Skeletal muscle cell (primary cell): ENCODE measurements at regions not wholly inside any gene's neighbourhood (a gene's known extent, or its start where the extent isn't known, plus 50 kb on each side); places are given as distances from the start of the nearest gene placed in this dataset.
A peak's percentile ranks its signal among the peaks of the same experiment; 100 is the strongest.
"Not testable (repeated sequence)": the region's sequence is repeated elsewhere in the genome, so short reads cannot be mapped to it uniquely, and the experiment has no call there.

Experiments used
- DNase-seq: peaks from one replicate; pipeline ENCODE4 v3.0.0-alpha.2; 2010; ENCODE audit warnings: low read depth
- H3K4me3 ChIP-seq: 2 replicates; pipeline ENCODE4 v1.5.1; 2011; ENCODE audit warnings: low read depth, mild to moderate bottlenecking, control low read depth, low read length, moderate library complexity

DNA sequence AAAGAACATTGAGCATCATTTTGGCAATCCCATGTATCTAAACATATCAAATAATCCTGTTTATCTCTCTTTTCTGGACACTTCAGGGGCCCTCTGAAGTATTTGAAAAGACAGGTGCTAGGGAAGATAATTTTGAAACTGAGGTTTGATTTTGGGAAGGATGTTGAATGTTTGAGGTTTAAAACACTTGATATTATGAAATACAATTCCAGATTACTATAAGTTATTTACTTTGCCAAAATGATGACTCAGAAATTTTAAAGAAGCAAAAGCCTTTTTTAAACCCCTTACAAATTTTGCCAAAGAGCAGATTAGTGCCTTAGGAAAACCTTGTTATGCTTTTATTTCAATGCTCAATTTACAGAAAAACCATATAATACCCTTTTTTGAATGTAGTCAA is 99.1 kb upstream of the ARMC3 start:
- not testable (repeated sequence) for H3K4me3 ChIP-seq, DNase-seq

DNA sequence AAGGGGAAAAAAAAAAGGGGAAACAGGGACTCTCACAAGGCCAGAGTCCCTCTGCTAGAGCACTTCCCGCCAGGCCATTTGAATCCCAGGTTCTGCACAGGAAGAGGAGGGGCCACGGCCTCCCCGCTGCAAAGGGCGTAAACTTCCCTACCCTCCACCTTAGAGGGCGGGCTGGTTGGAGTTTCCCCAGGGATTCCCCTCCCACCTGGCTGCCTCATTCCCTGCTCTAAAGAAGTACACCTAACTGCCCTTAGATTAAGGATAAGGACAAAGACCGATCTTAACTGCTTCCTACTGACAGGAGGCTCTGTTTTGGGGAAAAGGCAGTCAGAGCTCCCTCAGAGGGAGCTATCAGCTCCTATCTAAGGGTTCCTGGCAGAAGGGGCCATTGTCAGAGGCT is 102.0 kb upstream of the ARMC3 start:
- DNase-seq: no peak
- no peak overlapping the region for H3K4me3 ChIP-seq

DNA sequence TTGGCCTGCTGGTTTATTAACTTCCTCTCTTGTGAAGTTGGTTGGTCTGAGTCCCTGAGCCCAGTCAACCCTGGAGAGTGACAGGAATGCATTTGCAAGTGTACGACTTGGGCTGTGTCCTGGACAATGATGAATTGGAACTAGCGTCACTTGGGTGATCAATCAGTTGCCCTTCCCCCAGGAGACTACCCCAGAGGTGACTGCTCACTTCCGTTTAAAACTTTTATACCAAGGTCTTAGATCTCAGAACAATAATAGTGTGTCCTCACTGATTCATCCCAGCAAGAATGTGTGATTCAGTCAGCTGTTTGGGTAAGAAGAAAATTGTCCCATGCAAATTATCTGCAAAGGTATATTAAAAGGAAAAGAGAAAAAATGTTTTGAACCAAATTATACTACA is 102.9 kb upstream of the ARMC3 start:
- no peak for DNase-seq
- H3K4me3 ChIP-seq: no peak overlapping the region

DNA sequence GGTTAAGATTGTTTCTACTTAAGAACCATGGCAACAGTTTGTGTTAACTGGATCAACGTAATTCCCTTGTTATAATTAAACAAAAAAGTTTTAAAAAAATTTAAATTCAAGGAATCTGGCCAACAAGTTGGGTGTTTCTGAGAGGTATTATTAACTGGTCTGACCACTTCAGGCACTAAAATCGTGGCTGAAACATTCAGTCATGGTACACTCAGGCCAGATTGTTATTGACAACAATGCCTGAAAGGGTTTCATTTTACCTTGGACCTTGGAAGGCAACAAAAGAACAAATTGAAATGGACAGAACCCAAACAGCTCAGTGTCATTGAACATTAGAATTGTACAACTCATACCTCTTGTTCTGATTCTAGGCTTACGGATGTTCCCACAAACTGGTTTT is 103.3 kb upstream of the ARMC3 start:
- no peak overlapping the region for H3K4me3 ChIP-seq

DNA sequence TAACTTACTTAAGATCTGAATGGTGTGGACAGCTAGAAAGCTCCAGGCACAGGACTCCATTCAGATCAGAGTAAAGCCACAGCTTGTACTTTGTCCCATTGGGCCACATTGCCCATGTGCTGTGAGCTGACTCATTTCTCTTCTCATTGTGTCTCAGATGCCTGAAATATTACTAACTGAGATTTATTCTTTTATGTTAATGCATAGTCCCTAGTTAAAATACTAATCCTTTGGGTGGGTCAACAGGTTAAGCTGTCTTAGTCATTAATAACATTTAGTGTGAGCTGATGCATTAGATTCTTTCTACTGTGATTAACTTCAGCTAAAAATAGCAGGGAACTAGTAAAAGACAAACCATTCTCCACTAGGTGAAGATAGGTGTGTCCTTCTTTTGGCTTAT is 104.7 kb upstream of the ARMC3 start:
- peak; percentile 73 for DNase-seq
- no peak overlapping the region for H3K4me3 ChIP-seq

More for the DNA sequence above, 103.3 kb upstream of the ARMC3 start:
- no peak for DNase-seq

DNA sequence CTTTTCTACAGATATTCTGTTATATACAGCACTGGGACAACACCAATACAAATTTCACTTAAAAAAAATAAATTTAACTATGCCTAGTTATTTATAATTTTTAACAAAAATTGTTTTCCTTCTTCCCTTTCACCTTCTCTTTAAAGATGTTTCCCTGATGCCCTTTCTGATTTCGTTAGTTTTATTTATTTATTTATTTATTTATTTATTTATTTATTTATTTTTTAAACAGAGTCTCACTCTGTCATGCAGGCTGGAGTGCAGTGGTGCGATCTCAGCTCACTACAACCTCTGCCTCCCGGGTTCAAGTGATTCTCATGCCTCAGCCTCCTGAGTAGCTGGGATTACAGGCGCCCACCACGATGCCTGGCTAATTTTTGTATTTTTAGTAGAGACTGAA is 105.9 kb upstream of the ARMC3 start:
- not testable (repeated sequence) for H3K4me3 ChIP-seq, DNase-seq

DNA sequence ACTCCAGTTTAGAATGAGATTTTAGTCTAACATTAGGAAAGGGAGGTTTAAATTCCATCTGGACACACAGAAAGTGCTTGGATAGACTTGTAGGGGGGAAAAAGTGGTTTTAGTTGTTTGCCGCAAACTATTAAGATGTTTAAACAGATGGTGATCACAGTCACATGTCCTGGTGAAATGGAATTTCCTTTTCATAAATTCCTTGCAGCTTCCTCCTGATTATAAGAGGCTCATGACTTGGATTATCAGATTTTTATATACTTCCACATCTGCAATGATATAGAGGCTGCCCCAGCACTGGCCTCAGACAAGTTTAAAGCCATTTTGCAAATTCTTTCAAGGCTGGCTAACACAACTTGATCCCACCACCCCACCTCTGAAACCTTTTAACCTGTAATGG is 106.4 kb upstream of the ARMC3 start:
- DNase-seq: no peak

DNA sequence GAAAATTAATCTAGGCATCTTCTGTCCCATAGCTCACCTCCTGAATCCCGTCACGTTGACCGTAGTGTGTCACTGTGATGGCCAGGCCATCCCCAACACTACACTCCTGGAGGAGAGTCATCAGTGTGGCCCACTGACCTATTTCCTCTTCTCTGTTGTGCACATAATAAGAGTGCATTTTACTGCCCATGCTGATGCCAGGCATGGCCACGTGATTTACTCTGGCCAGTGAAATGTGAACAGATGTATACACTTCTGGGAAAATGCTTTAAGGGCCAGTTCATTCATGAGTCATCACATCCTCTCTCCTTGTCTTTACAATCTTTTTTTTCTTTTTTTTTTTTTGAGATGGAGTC is 101.9 kb upstream of the PIP4K2A start:
- no peak overlapping the region for H3K4me3 ChIP-seq
- peak; percentile 85 for DNase-seq

More for the DNA sequence above, 106.4 kb upstream of the ARMC3 start:
- no peak overlapping the region for H3K4me3 ChIP-seq

DNA sequence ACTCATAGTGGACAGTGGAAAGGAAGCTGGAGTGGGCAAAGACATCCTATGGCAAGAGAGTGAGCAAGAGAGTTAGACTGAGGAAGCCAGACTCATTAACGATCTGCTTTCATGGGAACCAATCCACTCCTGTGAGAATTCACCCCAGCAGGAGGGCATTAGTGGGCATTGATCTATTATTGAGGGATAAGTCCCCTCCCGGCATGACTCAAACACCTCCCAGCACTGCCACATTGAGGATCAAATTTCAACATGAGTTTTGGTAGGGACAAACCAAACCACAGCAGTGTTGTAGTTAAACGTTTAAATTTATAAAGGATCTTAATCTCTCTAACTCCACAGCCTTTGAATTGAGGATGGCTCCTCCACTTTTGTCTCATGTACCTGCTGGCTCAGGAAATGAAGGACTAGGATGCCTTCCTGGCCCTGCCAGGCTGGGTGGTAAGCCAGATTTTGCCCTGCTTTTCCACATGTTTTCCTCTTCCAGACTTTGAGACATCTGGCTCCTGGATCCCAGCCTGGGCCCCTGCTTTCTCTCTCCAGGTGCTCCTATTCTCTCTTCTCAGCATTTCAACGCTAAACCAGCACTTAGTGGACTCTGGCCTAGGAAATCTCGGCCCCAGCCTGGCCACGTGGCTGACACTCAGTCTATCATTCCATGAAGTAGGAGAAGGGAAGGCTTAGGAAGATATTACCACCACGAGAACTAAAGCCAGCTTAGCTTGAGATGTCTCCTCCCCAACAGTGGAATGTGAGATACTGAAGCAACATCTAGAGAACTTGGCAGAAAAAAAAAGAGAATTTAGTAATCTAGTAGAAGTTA is 96.5 kb upstream of the PIP4K2A start:
- no peak overlapping the region for H3K4me3 ChIP-seq
- DNase-seq: no peak

DNA sequence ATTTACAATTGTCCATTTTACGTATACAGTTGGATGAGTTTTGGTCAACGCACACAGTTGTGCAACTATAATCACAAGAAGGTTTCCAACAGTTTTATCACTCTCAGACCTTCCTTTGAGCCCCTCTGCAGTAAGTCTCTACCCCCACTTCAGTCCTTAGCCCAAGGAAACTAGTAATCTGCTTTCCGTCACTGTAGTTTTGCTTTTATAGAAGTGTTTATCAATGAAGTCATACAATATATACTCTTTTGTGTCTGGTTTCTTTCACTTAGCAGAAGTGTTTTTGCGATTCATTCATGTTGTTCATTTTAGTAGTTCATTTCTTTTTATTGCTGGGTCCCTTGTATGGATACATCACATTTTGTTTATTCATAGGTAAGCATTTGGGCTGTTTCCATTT is 92.9 kb upstream of the PIP4K2A start:
- no peak for DNase-seq
- no peak overlapping the region for H3K4me3 ChIP-seq

DNA sequence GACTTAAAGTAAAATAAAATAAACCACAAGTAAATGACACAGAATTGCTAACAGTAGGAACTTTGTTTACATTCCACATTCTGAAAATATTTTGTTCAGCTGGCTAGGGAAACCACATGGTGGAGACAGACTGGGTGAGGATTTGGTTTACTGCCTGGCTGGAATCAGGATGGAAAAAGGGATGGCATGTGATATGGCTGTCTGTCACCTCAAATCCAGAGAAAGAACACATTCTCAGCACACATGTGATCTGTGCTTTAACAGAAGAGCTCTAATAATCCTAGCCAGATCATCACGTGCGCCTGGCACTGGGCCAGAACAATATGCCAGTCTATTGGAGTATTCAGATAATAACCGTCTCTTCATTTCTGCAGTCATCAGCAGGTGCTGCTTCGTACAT is 90.9 kb upstream of the PIP4K2A start:
- no peak for DNase-seq
- H3K4me3 ChIP-seq: no peak overlapping the region

DNA sequence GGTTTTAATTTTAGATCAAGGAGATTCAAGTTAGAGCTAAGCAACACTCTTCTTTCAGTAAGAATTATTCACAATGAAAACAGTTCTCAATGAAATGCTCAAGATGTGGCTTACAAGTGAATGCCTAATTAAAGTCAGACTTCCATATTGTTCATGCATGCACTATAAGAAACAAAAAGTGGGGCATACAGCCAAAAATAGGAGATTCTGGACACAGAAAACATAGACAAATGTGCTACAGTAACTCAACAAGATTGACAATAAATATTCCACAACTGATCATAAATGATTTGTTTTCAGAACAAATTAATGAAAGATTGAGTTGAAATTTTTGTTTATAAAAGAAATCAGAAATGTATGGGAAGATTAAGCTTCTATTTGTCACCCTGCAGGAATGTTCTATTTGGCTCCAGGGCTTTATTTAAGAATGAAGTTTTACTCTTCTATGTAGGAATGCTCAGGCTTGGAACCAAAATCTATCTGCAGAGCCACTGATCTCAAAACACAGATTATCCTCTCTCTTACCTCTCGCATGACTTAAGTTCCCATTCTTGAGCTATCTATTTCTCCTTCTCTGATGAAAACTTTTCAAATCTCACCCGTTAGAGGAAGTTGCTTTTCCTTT is 89.0 kb upstream of the PIP4K2A start:
- no peak overlapping the region for H3K4me3 ChIP-seq
- no peak for DNase-seq

DNA sequence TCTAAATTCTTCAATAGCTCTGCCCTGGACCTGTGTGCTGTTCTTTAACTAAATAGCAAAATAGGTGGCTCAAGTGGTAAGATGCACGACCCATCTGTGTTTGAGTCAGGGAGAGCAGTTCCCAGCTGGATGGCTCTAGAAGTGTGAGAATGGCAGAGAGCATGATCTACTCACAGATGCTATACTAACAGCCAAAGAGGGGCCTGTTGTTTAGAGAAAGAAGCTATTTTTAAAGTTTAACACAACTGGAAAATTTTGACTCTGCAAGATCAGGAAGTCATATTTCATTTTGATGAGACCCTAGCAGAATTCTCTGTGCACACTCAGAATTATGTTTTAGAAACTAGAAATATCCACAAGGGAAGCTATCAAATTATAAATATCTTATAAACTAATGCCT is 87.4 kb upstream of the PIP4K2A start:
- no peak for DNase-seq
- no peak overlapping the region for H3K4me3 ChIP-seq

DNA sequence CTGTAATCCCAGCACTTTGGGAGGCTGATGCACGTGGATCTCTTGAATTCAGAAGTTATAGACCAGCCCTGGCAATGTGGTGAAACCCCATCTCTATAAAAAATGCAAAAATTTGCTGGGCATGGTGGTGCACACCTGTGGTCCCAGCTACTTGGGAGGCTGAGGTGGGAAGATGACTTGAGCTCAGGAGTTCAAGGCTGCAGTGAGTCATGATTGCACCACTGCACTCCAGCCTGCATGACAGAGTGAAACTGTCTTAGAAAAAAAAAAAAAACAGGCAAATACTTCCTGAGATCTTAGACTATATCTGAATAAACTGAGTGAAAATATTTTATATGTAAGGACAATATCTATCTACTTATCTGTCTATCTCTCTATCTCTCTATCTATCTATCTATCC is 83.4 kb upstream of the PIP4K2A start:
- H3K4me3 ChIP-seq, DNase-seq: not testable (repeated sequence)

DNA sequence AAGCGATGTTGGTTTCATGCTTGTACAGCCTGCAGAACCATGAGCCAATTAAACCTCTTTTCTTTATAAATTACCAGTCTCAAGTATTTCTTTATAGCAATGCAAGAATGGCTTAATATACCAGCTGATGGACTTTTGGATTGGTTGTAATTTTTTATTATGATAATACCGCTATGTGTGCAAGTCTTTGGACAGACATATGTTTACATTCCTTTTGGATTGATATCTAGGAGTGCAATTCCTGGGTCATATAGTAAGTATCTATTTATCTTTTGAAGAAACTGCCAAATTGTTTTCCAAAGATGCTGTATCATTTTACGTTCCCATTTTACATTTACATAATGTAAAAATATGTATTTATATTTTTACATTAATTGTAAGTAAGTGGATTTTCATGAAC is 81.2 kb upstream of the PIP4K2A start:
- H3K4me3 ChIP-seq: no peak overlapping the region
- no peak for DNase-seq

DNA sequence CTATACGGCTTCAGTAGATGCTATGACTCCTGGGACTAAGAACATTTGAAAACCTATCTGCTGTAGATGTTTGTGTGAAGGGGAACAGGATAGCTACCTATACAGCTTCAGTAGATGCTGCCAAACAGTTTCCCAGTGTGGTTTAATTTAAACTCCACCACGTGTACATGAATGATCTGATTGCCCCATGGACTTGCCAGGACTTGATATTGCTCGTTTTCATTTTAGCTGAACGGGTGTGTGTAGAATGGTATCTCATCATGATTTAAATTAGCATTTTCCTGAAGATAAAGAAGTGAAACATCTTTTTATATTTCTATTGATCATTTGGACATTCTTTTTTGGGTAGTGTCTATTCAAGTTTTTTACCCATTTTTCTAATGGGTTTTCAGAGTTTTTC is 77.8 kb upstream of the PIP4K2A start:
- DNase-seq: no peak

DNA sequence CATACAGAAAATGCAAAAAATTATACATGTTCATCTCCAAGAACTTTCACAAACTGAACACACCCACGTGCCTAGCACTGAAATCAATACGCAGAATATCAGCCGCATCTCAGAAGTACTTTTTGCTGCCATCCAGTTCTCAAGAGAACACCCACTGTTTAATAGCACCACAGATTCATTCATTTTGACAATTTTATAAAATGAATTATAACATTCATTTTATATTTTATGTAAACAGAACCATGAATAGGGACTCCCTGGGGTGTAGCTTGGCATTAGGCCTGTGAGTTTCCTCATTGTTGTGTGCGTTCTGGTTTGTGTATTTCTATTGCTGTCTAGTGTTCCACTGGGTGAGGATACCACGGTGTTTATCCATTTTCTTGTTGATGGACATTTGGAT is 77.3 kb upstream of the PIP4K2A start:
- no peak for DNase-seq

More for the DNA sequence above, 77.8 kb upstream of the PIP4K2A start:
- H3K4me3 ChIP-seq: no peak overlapping the region

DNA sequence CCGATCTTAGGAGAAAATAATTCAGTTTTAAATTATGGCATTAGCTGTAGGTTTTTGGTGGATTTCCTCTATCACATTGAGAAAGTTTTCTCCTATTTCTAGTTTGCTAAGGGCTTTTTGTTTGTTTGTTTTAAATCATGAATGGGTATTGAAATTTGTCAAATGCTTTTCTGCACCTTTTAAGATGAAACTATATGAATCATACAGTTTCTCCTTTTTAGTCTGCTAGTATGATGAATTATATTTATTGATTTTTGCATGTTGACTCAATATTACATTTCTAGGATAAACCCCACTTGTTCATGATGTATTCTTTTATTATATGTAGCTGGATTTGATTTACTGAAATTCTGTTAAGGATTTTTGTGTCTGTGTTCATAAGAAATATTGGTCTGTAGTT is 70.3 kb upstream of the PIP4K2A start:
- H3K4me3 ChIP-seq: no peak overlapping the region
- no peak for DNase-seq

More for the DNA sequence above, 77.3 kb upstream of the PIP4K2A start:
- no peak overlapping the region for H3K4me3 ChIP-seq

DNA sequence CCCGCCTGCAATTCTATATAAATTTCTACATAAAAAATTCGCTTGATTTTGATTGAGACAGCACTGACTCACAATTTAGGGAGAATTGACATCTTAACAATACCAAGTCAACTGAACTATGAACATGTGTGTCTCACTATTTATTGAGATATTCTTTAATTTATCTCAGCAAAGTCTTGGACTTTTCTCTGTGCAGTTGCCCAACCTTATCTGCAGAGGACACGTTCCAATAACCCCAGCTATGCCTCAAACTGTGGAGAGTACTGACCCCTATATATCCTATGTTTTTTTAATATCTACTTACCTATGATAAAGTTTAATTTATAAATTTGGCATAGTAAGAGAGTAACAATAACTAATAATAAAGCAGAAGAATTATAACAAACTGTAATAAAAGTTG is 69.4 kb upstream of the PIP4K2A start:
- H3K4me3 ChIP-seq: no peak overlapping the region
- DNase-seq: no peak

DNA sequence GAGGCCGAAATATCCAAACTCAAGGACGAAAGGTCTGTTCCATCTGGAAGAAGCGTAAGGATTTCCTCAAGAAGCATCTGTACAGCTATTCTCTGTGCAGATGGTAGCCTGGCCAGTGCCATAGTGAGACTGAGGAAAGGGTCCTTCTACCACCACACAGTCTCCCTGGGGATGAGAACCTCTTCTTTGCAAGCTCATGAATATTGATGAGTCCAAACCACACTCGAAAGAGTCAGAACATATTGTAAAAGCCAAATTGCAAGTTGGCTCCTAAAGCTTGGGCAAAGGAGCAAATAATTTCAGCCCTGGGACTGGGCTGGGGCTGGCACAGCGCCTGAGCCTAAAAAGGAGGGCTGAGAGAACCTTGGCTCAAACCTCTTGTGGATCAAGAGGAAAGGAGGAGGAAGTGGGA is 66.1 kb upstream of the PIP4K2A start:
- no peak overlapping the region for H3K4me3 ChIP-seq
- no peak for DNase-seq

DNA sequence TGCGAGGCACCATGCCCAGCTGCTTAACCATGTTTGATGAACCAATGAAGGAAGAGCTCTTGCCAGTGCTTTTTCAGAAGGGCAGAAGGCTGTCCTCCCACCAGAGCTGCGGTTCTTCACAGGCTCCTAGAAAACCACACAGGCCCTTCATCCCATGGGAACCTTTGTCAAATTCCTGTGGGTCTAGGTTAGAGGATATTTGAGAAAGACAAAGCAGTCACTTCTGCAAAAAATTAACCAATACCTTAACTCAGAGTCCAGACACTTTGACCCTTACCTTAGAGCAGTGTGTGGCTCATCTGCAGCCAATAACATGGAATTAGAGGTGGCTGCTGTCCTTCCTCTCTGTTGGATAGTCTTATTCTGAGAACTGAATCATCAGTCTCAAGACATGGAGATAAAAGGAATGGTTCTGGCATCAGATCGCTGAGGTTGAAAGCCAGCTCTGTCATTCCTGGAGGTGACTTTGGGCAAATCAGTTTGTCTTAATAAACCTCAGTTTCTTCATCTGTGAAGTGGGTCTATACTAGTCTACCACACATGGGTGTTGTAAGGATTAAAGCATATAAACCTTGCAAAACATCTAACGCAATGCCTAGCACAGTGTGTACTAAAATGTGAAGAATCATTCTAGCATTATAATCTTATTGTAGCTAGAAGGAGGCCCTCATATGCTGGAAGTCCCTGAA is 65.1 kb upstream of the PIP4K2A start:
- DNase-seq: no peak
- H3K4me3 ChIP-seq: no peak overlapping the region
